SK-N-SH (cell line): ENCODE measurements at regions not wholly inside any gene's neighbourhood (a gene's known extent, or its start where the extent isn't known, plus 50 kb on each side); places are given as distances from the start of the nearest gene placed in this dataset.

Experiments used
- CTCF ChIA-PET: fragments of 300-600, 350-600 bp; formaldehyde crosslinking; extraction: SDS; loops from one replicate; lab custom pipeline; 2021; lab: Yijun Ruan, JAX
- POLR2A ChIA-PET: fragments of 350-600 bp; sonication (Branson Sonifier 250); formaldehyde crosslinking; extraction: SDS; loops from one replicate; lab custom pipeline; 2020; ENCODE audit warnings: antibody characterized with exemption, inconsistent platforms; lab: Yijun Ruan, JAX
- DNase-seq: peaks from one replicate; pipeline ENCODE4 v3.0.0; 2012
- H2AFZ ChIP-seq: fragments of 200-600 bp; sonication (generic); 2 replicates; pipeline ENCODE4 v1.8.1; 2016; ENCODE audit warnings: antibody characterized with exemption, mild to moderate bottlenecking, low read depth
- H3F3A ChIP-seq: fragments of 200-600 bp; sonication (generic); replicated peaks from 2 replicates; pipeline ENCODE3; 2016; ENCODE audit warnings: antibody characterized with exemption, mild to moderate bottlenecking; ENCODE audit not compliant: insufficient read depth
- H3K27ac ChIP-seq, 2 experiments: fragments of 200-500 bp in 1 of 2; fragments of 200-600 bp in 1 of 2; sonication (Bioruptor generic) in 1 of 2; sonication (generic), shearing (Covaris generic) in 1 of 2; 2 replicates each; pipeline versions ENCODE4 v1.5.1 to v1.6.1; 2014 to 2016; ENCODE audit warnings: low read depth in 2 of 2, inconsistent platforms in 1 of 2, low read length in 1 of 2, mild to moderate bottlenecking in 1 of 2, mixed read lengths in 1 of 2
- H3K27me3 ChIP-seq: fragments of 200-600 bp; sonication (generic), shearing (Covaris generic); 2 replicates; pipeline ENCODE4 v1.6.1; 2016; ENCODE audit warnings: mixed run types; ENCODE audit not compliant: insufficient read depth
- H3K36me3 ChIP-seq, 2 experiments: fragments of 200-500 bp in 1 of 2; fragments of 200-600 bp in 1 of 2; sonication (Bioruptor generic) in 1 of 2; sonication (generic) in 1 of 2; replicated peaks in 1 of 2; 2 replicates each; pipeline versions ENCODE3 to v1.5.1; 2014 to 2016; ENCODE audit warnings: low read length in 1 of 2, mild to moderate bottlenecking in 1 of 2; ENCODE audit not compliant: insufficient read depth in 2 of 2, control insufficient read depth in 1 of 2
- H3K4me1 ChIP-seq, 2 experiments: fragments of 200-500 bp in 1 of 2; fragments of 200-600 bp in 1 of 2; sonication (Bioruptor generic) in 1 of 2; sonication (generic), shearing (Covaris generic) in 1 of 2; 2 replicates each; pipeline versions ENCODE4 v1.5.1 to v1.6.1; 2014 to 2016; ENCODE audit warnings: low read depth in 1 of 2, low read length in 1 of 2, mixed run types in 1 of 2; ENCODE audit not compliant: insufficient read depth in 2 of 2, control insufficient read depth in 1 of 2
- H3K4me2 ChIP-seq: fragments of 200-600 bp; sonication (generic), shearing (Covaris generic); 2 replicates; pipeline ENCODE4 v1.6.1; 2017; ENCODE audit warnings: mixed run types
- H3K4me3 ChIP-seq, 2 experiments: fragments of 200-500 bp in 1 of 2; fragments of 200-600 bp in 1 of 2; sonication (Bioruptor generic) in 1 of 2; sonication (generic), shearing (Covaris generic) in 1 of 2; 2 replicates each; pipeline versions ENCODE4 v1.5.1 to v1.8.1; 2014 to 2016; ENCODE audit warnings: low read depth in 2 of 2, inconsistent platforms in 1 of 2, low read length in 1 of 2, mild to moderate bottlenecking in 1 of 2, mixed read lengths in 1 of 2, moderate library complexity in 1 of 2
- H3K79me2 ChIP-seq: fragments of 200-600 bp; sonication (generic); 2 replicates; pipeline ENCODE4 v1.8.1; 2017; ENCODE audit warnings: mild to moderate bottlenecking; ENCODE audit not compliant: insufficient read depth
- H3K9ac ChIP-seq: fragments of 200-600 bp; sonication (generic); 2 replicates; pipeline ENCODE4 v1.6.1; 2017; ENCODE audit warnings: mixed run types
- H3K9me2 ChIP-seq: fragments of 200-600 bp; sonication (generic); 2 replicates; pipeline ENCODE4 v1.6.1; 2017; ENCODE audit warnings: mixed run types
- H3K9me3 ChIP-seq: fragments of 200-600 bp; sonication (generic); 2 replicates; pipeline ENCODE4 v1.6.1; 2017; ENCODE audit warnings: mixed run types, mild to moderate bottlenecking, moderate library complexity
- H4K20me1 ChIP-seq: fragments of 200-600 bp; sonication (generic); 2 replicates; pipeline ENCODE4 v1.6.1; 2017; ENCODE audit warnings: mild to moderate bottlenecking, mixed run types; ENCODE audit not compliant: insufficient read depth
- CHD2 ChIP-seq: fragments of 150-350 bp; IDR thresholded peaks from 2 replicates; pipeline ENCODE4 v1.6.1; 2018; ENCODE audit warnings: low read length; ENCODE audit not compliant: partially characterized antibody
- FOXJ3 ChIP-seq: sonication (generic); formaldehyde crosslinking; IDR thresholded peaks from 2 replicates; pipeline ENCODE4 v1.5.1; 2020; ENCODE audit warnings: mild to moderate bottlenecking, missing genetic modification reagents
- GABPA ChIP-seq: IDR thresholded peaks from 2 replicates; pipeline ENCODE4 v1.4.0; 2012; ENCODE audit warnings: low read depth, mild to moderate bottlenecking
- GATA2 ChIP-seq: sonication (generic); formaldehyde crosslinking; IDR thresholded peaks from 2 replicates; pipeline ENCODE4 v1.5.0; 2020; ENCODE audit warnings: mild to moderate bottlenecking, missing genetic modification reagents
- JUND ChIP-seq: IDR thresholded peaks from 2 replicates; pipeline ENCODE4 v1.4.0; 2012
- NFIC ChIP-seq: IDR thresholded peaks from 2 replicates; pipeline ENCODE4 v1.4.0; 2012; ENCODE audit warnings: borderline replicate concordance
- RFX5 ChIP-seq: IDR thresholded peaks from 2 replicates; pipeline ENCODE4 v1.6.1; 2012; ENCODE audit warnings: mild to moderate bottlenecking, improper control_type of control experiment, low read length
- TAF1 ChIP-seq: IDR thresholded peaks from 2 replicates; pipeline ENCODE4 v1.6.1; 2012; ENCODE audit warnings: low read depth, mild to moderate bottlenecking, low read length, moderate library complexity, borderline replicate concordance
- YY1 ChIP-seq: IDR thresholded peaks from 2 replicates; pipeline ENCODE4 v1.4.0; 2012; ENCODE audit warnings: low read depth, mild to moderate bottlenecking
- WGBS: methylation state at CpG from one replicate; pipeline ENCODE4 v1.1.6; 2017; ENCODE audit warnings: low lambda C conversion rate; 5-methylcytosine and 5-hydroxymethylcytosine counted together
- TF ChIP-seq, protein P1 (sequence below): IDR thresholded peaks from 2 replicates; pipeline ENCODE4 v1.4.0; 2012; ENCODE audit warnings: low read depth
- TF ChIP-seq, protein P2 (sequence below): IDR thresholded peaks from 2 replicates; pipeline ENCODE4 v1.4.0; 2012; ENCODE audit warnings: low read depth, borderline replicate concordance

DNA sequence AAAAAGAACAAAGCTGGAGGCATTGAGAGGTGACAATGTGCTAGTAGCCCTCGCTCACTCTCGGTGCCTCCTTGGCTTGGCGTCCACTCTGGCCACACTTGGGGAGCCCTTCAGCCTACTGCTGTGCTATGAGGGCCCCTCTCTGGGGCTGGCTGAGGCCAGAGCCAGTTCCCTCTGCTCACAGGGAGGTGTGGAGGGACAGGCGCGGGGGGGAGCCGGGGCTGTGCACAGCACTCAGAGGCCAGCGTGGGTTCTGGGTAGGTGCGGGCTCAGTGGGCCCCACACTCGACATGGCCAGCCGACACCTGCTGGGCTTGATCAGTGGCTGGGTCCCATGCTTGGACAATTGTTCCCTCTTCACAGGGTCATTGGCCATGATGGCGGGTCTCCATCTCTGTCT is 202.5 kb upstream of the GRAMD2B start:
- no peak overlapping the region for H3K27ac ChIP-seq
- no peaks in the 10 kb centered on the region for H3K9me3 ChIP-seq
- POLR2A ChIA-PET = no interaction called here
- H3K79me2 ChIP-seq = no peaks in the 10 kb centered on the region
- no peaks in the 10 kb centered on the region for H3F3A ChIP-seq
- no peaks in the 10 kb centered on the region for H3K27me3 ChIP-seq
- DNase-seq = no peak
- H3K4me2 ChIP-seq = no peak overlapping the region
- H4K20me1 ChIP-seq = no peaks in the 10 kb centered on the region
- TF ChIP-seq GATA2 (no peak), JUND (no peak)
- no peaks in the 10 kb centered on the region for H3K36me3 ChIP-seq
- H3K9me2 ChIP-seq = no peaks in the 10 kb centered on the region
- no peaks in the 10 kb centered on the region for H3K4me1 ChIP-seq
- H3K4me3 ChIP-seq = no peak overlapping the region
- WGBS = 53% methylated on average over 6 of the region's 11 CpGs
- CTCF ChIA-PET = no interaction called here
- no peak overlapping the region for H3K9ac ChIP-seq
- H2AFZ ChIP-seq = no peak overlapping the region

DNA sequence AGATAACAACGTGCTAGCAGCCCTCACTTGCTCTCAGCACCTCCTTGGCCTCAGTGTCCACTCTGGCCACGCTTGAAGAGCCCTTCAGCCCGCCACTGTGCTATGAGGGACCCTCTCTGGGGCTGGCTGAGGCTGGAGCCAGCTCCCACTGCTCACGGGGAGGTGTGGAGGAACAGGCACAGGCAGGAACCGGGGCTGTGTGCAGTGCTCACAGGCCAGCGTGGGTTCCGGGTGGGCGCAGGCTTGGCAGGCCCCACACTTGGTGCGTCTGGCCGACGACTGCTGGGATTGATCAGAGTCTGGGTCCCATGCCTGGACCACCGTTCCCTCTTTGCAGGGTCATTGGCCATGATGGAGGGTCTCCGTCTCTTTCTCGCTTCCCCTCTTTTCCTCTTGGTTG is 194.3 kb upstream of the GRAMD2B start:
- H3K9me2 ChIP-seq = no peaks in the 10 kb centered on the region
- DNase-seq = no peak
- no peak overlapping the region for H3K27ac ChIP-seq
- TF ChIP-seq CHD2 (no peak), NFIC (no peak), FOXJ3 (no peak), YY1 (no peak), RFX5 (no peak)
- TF ChIP-seq, protein P1, sequence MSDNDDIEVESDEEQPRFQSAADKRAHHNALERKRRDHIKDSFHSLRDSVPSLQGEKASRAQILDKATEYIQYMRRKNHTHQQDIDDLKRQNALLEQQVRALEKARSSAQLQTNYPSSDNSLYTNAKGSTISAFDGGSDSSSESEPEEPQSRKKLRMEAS = no peak
- ChIA-PET POLR2A (no interaction called here), CTCF (no interaction called here)
- no peaks in the 10 kb centered on the region for H3K27me3 ChIP-seq
- H3K4me2 ChIP-seq = no peak overlapping the region
- H3F3A ChIP-seq = no peaks in the 10 kb centered on the region
- H3K9ac ChIP-seq = no peak overlapping the region
- WGBS = 66% methylated on average over 10 of the region's 14 CpGs
- no peak overlapping the region for H2AFZ ChIP-seq
- H3K9me3 ChIP-seq = no peaks in the 10 kb centered on the region
- no peaks in the 10 kb centered on the region for H3K4me1 ChIP-seq
- H3K79me2 ChIP-seq = no peaks in the 10 kb centered on the region
- no peaks in the 10 kb centered on the region for H3K36me3 ChIP-seq
- no peaks in the 10 kb centered on the region for H4K20me1 ChIP-seq
- H3K4me3 ChIP-seq = no peak overlapping the region

DNA sequence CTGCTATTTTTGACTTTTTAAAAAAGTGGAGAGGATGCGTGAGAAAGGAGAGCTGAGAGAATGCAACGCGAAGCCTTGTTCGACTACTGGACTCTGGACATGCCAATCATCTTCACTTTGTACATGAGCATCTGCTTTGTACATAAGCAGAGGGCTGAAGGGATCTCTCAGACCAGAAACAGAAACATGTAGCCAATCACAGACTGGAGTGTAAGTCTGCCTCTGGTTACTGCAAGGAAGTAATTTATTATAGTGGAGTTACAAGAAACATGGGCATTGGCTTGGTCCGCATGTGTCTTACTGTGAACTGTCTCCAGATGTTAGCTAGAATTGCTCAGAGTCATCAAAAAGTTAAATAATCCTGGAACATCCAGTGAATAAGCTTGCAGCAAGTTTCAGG is 190.0 kb upstream of the GRAMD2B start:
- ChIA-PET CTCF (no interaction called here), POLR2A (no interaction called here)
- no peak for TF ChIP-seq GABPA
- TF ChIP-seq TAF1 = no peak
- TF ChIP-seq, protein P2, sequence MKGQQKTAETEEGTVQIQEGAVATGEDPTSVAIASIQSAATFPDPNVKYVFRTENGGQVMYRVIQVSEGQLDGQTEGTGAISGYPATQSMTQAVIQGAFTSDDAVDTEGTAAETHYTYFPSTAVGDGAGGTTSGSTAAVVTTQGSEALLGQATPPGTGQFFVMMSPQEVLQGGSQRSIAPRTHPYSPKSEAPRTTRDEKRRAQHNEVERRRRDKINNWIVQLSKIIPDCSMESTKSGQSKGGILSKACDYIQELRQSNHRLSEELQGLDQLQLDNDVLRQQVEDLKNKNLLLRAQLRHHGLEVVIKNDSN = no peak
- no peaks in the 10 kb centered on the region for H4K20me1 ChIP-seq
- no peaks in the 10 kb centered on the region for H3K4me1 ChIP-seq
- no peaks in the 10 kb centered on the region for H3F3A ChIP-seq
- no peak overlapping the region for H3K27ac ChIP-seq
- WGBS = 76% methylated on average over 5 of the region's 5 CpGs
- H3K36me3 ChIP-seq = no peaks in the 10 kb centered on the region
- no peaks in the 10 kb centered on the region for H3K9me2 ChIP-seq
- H3K9me3 ChIP-seq = no peaks in the 10 kb centered on the region
- H3K9ac ChIP-seq = no peak overlapping the region
- H2AFZ ChIP-seq = no peak overlapping the region
- H3K4me2 ChIP-seq = no peak overlapping the region
- H3K79me2 ChIP-seq = no peaks in the 10 kb centered on the region
- no peak for DNase-seq
- H3K4me3 ChIP-seq = no peak overlapping the region
- H3K27me3 ChIP-seq = no peaks in the 10 kb centered on the region
